GM23248 (cell line): ENCODE measurements at regions not wholly inside any gene's neighbourhood (a gene's known extent, or its start where the extent isn't known, plus 50 kb on each side); places are given as distances from the start of the nearest gene placed in this dataset.

Experiments
- EZH2 ChIP-seq: fragments of 200-600 bp; sonication (generic); IDR thresholded peaks from 2 replicates; pipeline ENCODE4 v1.6.1; 2018; ENCODE audit warnings: antibody characterized with exemption, mild to moderate bottlenecking; ENCODE audit not compliant: insufficient read depth, poor library complexity, severe bottlenecking
- EZH2phosphoT487 ChIP-seq: fragments of 200-600 bp; sonication (generic); IDR thresholded peaks from 2 replicates; pipeline ENCODE4 v1.6.1; 2018; ENCODE audit warnings: antibody characterized with exemption, moderate library complexity, mild to moderate bottlenecking, low read depth; ENCODE audit not compliant: insufficient read depth

DNA sequence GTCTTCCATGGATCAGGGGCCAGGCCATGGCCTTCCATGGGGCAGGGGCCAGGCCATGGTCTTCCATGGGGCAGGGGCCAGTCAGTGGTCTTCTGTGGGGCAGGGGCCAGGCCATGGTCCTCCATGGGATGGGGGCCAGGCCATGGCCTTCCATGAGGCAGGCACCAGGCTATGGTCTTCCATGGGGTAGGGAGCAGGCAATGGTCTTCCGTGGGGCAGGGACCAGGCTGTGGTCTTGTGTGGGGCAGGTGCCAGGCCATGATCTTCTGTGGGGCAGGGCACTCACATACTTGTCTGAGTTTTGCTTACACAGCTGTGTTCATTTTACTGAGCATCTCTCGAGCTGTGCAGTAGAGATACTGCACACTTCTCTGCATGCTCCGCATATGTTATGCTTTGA is 57.3 kb upstream of the THBS2 start:
- TF ChIP-seq EZH2phosphoT487 (no peak), EZH2 (no peak)
